ENCODE measurements at regions not wholly inside any gene's neighbourhood (a gene's known extent, or its start where the extent isn't known, plus 50 kb on each side); places are given as distances from the start of the nearest gene placed in this dataset.
A peak's percentile ranks its signal among the peaks of the same experiment; 100 is the strongest.

GRCh38 chr16:73171380-73171779 is 123.5 kb upstream of the ZFHX3 start:
- H3K27me3 ChIP-seq (ENCODE audit: insufficient read depth): no peaks in the 10 kb centered on the region
- no peaks in the 10 kb centered on the region for H3K9me2 ChIP-seq (ENCODE audit: insufficient read depth)
- DNase-seq (ENCODE audit: low spot score): no peak
- TF ChIP-seq, protein P1, sequence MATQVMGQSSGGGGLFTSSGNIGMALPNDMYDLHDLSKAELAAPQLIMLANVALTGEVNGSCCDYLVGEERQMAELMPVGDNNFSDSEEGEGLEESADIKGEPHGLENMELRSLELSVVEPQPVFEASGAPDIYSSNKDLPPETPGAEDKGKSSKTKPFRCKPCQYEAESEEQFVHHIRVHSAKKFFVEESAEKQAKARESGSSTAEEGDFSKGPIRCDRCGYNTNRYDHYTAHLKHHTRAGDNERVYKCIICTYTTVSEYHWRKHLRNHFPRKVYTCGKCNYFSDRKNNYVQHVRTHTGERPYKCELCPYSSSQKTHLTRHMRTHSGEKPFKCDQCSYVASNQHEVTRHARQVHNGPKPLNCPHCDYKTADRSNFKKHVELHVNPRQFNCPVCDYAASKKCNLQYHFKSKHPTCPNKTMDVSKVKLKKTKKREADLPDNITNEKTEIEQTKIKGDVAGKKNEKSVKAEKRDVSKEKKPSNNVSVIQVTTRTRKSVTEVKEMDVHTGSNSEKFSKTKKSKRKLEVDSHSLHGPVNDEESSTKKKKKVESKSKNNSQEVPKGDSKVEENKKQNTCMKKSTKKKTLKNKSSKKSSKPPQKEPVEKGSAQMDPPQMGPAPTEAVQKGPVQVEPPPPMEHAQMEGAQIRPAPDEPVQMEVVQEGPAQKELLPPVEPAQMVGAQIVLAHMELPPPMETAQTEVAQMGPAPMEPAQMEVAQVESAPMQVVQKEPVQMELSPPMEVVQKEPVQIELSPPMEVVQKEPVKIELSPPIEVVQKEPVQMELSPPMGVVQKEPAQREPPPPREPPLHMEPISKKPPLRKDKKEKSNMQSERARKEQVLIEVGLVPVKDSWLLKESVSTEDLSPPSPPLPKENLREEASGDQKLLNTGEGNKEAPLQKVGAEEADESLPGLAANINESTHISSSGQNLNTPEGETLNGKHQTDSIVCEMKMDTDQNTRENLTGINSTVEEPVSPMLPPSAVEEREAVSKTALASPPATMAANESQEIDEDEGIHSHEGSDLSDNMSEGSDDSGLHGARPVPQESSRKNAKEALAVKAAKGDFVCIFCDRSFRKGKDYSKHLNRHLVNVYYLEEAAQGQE (IDR thresholded peaks at IDR 0.05; ENCODE audit: unreplicated experiment): no peak
- TF ChIP-seq ETS1 (IDR thresholded peaks at IDR 0.05) (no peak), JUNB (IDR thresholded peaks at IDR 0.05; ENCODE audit: unreplicated experiment) (no peak), CREB1 (CRISPR knock-in tag; IDR thresholded peaks at IDR 0.05; ENCODE audit: low read depth) (no peak), ZNF114 (CRISPR knock-in tag; IDR thresholded peaks at IDR 0.05) (no peak), STAT1 (IDR thresholded peaks at IDR 0.05; ENCODE audit: unreplicated experiment) (no peak), NANOG (IDR thresholded peaks at IDR 0.05; ENCODE audit: borderline replicate concordance) (0 out of 2 replicates have a peak, but pooled peaks have one; percentile 44)
- TF ChIP-seq, protein P2, sequence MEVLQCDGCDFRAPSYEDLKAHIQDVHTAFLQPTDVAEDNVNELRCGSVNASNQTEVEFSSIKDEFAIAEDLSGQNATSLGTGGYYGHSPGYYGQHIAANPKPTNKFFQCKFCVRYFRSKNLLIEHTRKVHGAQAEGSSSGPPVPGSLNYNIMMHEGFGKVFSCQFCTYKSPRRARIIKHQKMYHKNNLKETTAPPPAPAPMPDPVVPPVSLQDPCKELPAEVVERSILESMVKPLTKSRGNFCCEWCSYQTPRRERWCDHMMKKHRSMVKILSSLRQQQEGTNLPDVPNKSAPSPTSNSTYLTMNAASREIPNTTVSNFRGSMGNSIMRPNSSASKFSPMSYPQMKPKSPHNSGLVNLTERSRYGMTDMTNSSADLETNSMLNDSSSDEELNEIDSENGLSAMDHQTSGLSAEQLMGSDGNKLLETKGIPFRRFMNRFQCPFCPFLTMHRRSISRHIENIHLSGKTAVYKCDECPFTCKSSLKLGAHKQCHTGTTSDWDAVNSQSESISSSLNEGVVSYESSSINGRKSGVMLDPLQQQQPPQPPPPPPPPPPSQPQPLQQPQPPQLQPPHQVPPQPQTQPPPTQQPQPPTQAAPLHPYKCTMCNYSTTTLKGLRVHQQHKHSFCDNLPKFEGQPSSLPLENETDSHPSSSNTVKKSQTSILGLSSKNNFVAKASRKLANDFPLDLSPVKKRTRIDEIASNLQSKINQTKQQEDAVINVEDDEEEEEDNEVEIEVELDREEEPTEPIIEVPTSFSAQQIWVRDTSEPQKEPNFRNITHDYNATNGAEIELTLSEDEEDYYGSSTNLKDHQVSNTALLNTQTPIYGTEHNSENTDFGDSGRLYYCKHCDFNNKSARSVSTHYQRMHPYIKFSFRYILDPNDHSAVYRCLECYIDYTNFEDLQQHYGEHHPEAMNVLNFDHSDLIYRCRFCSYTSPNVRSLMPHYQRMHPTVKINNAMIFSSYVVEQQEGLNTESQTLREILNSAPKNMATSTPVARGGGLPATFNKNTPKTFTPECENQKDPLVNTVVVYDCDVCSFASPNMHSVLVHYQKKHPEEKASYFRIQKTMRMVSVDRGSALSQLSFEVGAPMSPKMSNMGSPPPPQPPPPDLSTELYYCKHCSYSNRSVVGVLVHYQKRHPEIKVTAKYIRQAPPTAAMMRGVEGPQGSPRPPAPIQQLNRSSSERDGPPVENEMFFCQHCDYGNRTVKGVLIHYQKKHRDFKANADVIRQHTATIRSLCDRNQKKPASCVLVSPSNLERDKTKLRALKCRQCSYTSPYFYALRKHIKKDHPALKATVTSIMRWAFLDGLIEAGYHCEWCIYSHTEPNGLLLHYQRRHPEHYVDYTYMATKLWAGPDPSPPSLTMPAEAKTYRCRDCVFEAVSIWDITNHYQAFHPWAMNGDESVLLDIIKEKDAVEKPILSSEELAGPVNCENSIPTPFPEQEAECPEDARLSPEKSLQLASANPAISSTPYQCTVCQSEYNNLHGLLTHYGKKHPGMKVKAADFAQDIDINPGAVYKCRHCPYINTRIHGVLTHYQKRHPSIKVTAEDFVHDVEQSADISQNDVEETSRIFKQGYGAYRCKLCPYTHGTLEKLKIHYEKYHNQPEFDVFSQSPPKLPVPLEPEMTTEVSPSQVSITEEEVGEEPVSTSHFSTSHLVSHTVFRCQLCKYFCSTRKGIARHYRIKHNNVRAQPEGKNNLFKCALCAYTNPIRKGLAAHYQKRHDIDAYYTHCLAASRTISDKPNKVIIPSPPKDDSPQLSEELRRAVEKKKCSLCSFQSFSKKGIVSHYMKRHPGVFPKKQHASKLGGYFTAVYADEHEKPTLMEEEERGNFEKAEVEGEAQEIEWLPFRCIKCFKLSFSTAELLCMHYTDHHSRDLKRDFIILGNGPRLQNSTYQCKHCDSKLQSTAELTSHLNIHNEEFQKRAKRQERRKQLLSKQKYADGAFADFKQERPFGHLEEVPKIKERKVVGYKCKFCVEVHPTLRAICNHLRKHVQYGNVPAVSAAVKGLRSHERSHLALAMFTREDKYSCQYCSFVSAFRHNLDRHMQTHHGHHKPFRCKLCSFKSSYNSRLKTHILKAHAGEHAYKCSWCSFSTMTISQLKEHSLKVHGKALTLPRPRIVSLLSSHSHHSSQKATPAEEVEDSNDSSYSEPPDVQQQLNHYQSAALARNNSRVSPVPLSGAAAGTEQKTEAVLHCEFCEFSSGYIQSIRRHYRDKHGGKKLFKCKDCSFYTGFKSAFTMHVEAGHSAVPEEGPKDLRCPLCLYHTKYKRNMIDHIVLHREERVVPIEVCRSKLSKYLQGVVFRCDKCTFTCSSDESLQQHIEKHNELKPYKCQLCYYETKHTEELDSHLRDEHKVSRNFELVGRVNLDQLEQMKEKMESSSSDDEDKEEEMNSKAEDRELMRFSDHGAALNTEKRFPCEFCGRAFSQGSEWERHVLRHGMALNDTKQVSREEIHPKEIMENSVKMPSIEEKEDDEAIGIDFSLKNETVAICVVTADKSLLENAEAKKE (CRISPR knock-in tag; IDR thresholded peaks at IDR 0.05): no peak
- Mint-ChIP-seq H3K9me3 (no peaks in the 10 kb centered on the region), H3K36me3 (ENCODE audit: low read depth) (no peaks in the 10 kb centered on the region), H3K27ac (no peak overlapping the region), H3K27me3 (ENCODE audit: insufficient read depth, low read depth, poor library complexity) (peaks cover 21% of the 10 kb centered on the region), H3K4me3 (peak overlapping the region; percentile 8; the same call in 1 of the 3 replicates), H3K4me1 (peaks cover 53% of the 10 kb centered on the region)
- no peaks in the 10 kb centered on the region for H3K79me2 ChIP-seq (replicated peaks; ENCODE audit: insufficient read depth)
- H3K27ac ChIP-seq (ENCODE audit: low read depth): no peak overlapping the region
- ATAC-seq: no peak
- H3K36me3 ChIP-seq (ENCODE audit: insufficient read depth): no peaks in the 10 kb centered on the region
- H3K4me2 ChIP-seq: peak overlapping the region; percentile 64
- peaks cover 33% of the 10 kb centered on the region for H3K4me1 ChIP-seq (ENCODE audit: insufficient read depth)
- no peak overlapping the region for H2AFZ ChIP-seq
- no peak overlapping the region for H3K4me3 ChIP-seq
- H4K20me1 ChIP-seq (replicated peaks; ENCODE audit: insufficient read depth): no peaks in the 10 kb centered on the region
- peaks cover 3% of the 10 kb centered on the region; the same call in 1 of the 2 replicates for H3F3A ChIP-seq (replicated peaks; ENCODE audit: low read depth)
